ENCODE measurements at regions not wholly inside any gene's neighbourhood (a gene's known extent, or its start where the extent isn't known, plus 50 kb on each side); places are given as distances from the start of the nearest gene placed in this dataset.

- no peak overlapping the region for H3K27ac ChIP-seq
- no peak for DNase-seq
- in situ Hi-C loops (cut with HindIII; ENCODE audit: low pct_ligation_motif_present, low sequenced_read_pairs), result no loop called here
Measured at GRCh38 chr10:44011603-44011981, 362.9 kb upstream of the ZNF32 start.

DNA sequence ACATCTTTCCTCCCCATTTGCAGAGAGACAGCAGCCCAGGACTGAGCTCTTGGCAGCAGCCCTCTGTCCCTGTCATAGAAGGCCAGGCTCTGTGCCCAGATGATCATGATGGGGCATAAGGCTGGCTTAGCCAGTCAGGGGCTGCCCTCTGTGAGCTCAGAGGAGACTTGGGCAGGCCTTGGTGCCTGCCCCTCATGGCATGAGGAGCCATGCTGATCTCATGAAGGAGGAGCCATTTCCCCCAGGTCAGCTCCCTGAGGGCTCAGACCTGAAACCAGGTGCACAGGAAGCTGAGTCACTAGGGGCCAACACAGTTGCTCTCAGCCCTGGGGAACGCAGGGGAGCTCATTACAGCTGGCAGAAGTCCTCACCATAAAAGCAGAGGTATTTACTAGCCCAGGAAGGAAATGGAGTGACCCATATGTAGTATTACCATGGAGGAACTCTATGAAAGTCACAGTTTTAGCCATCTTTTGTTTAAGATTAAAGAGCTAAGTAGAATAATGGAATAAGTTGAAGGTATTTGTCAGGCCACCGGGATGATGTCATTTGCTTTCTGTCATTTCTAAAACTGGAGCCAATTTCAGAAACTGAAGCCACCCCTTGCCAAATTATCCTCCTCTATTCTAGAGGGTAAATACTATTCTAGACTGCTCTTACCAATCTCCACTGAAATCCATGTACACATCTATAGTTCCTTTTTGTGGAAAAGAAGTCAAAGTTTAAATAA, 362.4 kb upstream of the ZNF32 start:
- Histone ChIP-seq H3K27ac (no peak overlapping the region), H3K4me3 (ENCODE audit: low read depth, low read length) (no peak overlapping the region), H3K27me3 (replicated peaks) (no peaks in the 10 kb centered on the region), H3K36me3 (replicated peaks) (no peaks in the 10 kb centered on the region)
- no peak for DNase-seq
- no peak for TF ChIP-seq CTCF (IDR thresholded peaks at IDR 0.05; ENCODE audit: low read depth, low read length, missing control alignments)
- in situ Hi-C loops (cut with HindIII; ENCODE audit: low pct_ligation_motif_present, low sequenced_read_pairs), result no loop called here

More at GRCh38 chr10:44011603-44011981, 362.9 kb upstream of the ZNF32 start:
- Histone ChIP-seq H3K36me3 (replicated peaks) (no peaks in the 10 kb centered on the region), H3K27me3 (replicated peaks) (no peaks in the 10 kb centered on the region), H3K4me3 (ENCODE audit: low read depth, low read length) (no peak overlapping the region)
- no peak for TF ChIP-seq CTCF (IDR thresholded peaks at IDR 0.05; ENCODE audit: low read depth, low read length, missing control alignments)

DNA sequence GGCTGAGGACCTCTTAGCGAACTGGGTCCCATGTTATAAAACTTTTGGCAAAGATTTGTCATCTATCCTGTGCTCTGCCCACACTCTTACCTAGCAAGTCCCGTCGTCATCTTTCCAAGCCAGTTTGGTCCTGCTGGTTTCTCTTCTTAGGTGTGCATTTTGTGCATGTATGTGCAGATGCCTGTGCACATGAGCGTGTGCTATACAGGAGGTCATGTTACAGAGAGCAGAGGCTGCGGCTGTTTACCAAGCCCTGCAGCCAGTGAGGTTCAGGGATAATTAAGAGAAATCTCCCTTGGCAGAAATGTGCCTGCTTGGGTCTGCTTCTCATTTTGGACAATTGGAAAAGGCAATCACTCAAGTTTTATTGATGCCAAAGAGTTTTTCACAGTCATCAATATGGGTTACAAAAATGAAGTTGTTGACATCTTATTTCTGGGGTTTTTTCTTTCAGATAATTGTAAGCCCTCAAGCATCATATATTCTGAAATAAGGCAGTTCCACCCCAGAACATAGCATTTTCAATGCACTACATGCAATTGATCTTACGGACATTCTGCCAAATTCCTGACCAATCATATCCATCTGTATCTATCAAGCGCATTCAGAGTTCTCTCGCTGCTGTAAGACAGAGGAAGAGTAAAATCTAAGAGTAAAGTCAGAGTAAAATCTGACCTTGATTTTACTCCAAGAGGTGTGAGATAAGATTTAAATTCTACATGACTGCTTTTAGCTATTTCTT, 361.4 kb upstream of the ZNF32 start:
- in situ Hi-C loops (cut with HindIII; ENCODE audit: low pct_ligation_motif_present, low sequenced_read_pairs), result no loop called here
- Histone ChIP-seq H3K4me3 (ENCODE audit: low read depth, low read length) (no peak overlapping the region), H3K27me3 (replicated peaks) (no peaks in the 10 kb centered on the region), H3K36me3 (replicated peaks) (no peaks in the 10 kb centered on the region), H3K27ac (no peak overlapping the region)
- DNase-seq, result no peak
- TF ChIP-seq CTCF (IDR thresholded peaks at IDR 0.05; ENCODE audit: low read depth, low read length, missing control alignments), result no peak

GRCh38 chr10:44008917-44009709, 360.4 kb upstream of the ZNF32 start:
- no peak for DNase-seq
- Histone ChIP-seq H3K36me3 (replicated peaks) (no peaks in the 10 kb centered on the region), H3K4me3 (ENCODE audit: low read depth, low read length) (no peak overlapping the region), H3K27me3 (replicated peaks) (no peaks in the 10 kb centered on the region), H3K27ac (no peak overlapping the region)
- in situ Hi-C loops (cut with HindIII; ENCODE audit: low pct_ligation_motif_present, low sequenced_read_pairs), result no loop called here
- no peak for TF ChIP-seq CTCF (IDR thresholded peaks at IDR 0.05; ENCODE audit: low read depth, low read length, missing control alignments)

- no peak for TF ChIP-seq CTCF (IDR thresholded peaks at IDR 0.05; ENCODE audit: low read depth, low read length, missing control alignments)
- no peaks in the 10 kb centered on the region for H3K27me3 ChIP-seq (replicated peaks)
- H3K4me3 ChIP-seq (ENCODE audit: low read depth, low read length), result no peak overlapping the region
- in situ Hi-C loops (cut with HindIII; ENCODE audit: low pct_ligation_motif_present, low sequenced_read_pairs), result no loop called here
- peak; percentile 31 for DNase-seq
- H3K36me3 ChIP-seq (replicated peaks), result no peaks in the 10 kb centered on the region
- no peak overlapping the region for H3K27ac ChIP-seq
Measured at GRCh38 chr10:44008270-44008916, 359.7 kb upstream of the ZNF32 start.

All from brain microvascular endothelial cell (primary cell).